ENCODE measurements at regions not wholly inside any gene's neighbourhood (a gene's known extent, or its start where the extent isn't known, plus 50 kb on each side); places are given as distances from the start of the nearest gene placed in this dataset.

DNA sequence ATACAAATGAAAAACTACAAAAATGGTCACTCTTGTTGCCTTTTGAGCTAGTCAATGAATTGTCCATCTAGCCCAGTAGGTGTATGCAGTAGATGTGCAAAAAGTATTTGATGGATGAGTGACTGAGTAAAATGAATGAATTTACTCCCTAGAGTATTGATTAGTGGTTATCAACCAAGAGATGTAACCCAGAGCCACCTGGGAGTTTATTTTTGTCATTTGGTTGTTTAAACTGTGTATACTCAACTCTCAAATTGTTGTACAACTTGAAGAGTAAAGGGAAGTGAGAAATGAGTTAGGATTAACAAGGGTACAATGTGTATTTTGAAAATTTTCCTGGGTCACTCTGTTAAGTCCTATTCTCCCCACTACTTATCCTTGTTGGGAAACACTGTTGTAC, 124.1 kb upstream of the TMCO5A start:
- TF ChIP-seq, protein P1, sequence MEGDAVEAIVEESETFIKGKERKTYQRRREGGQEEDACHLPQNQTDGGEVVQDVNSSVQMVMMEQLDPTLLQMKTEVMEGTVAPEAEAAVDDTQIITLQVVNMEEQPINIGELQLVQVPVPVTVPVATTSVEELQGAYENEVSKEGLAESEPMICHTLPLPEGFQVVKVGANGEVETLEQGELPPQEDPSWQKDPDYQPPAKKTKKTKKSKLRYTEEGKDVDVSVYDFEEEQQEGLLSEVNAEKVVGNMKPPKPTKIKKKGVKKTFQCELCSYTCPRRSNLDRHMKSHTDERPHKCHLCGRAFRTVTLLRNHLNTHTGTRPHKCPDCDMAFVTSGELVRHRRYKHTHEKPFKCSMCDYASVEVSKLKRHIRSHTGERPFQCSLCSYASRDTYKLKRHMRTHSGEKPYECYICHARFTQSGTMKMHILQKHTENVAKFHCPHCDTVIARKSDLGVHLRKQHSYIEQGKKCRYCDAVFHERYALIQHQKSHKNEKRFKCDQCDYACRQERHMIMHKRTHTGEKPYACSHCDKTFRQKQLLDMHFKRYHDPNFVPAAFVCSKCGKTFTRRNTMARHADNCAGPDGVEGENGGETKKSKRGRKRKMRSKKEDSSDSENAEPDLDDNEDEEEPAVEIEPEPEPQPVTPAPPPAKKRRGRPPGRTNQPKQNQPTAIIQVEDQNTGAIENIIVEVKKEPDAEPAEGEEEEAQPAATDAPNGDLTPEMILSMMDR (IDR thresholded peaks at IDR 0.05; ENCODE audit: insufficient read depth, low read length, missing control alignments), result no peak
- POLR2A ChIA-PET, result no interaction called here
- no peak for DNase-seq (ENCODE audit: low read depth, low spot score)
- no peak overlapping the region for H3K4me3 ChIP-seq (ENCODE audit: low read depth, low read length)
- CTCF ChIA-PET, result interaction anchor here (1.0 kb wide), 1 partner anchor 10 kb away, joined by 3 read pairs; no protein-coding TSS in a partner anchor

DNA sequence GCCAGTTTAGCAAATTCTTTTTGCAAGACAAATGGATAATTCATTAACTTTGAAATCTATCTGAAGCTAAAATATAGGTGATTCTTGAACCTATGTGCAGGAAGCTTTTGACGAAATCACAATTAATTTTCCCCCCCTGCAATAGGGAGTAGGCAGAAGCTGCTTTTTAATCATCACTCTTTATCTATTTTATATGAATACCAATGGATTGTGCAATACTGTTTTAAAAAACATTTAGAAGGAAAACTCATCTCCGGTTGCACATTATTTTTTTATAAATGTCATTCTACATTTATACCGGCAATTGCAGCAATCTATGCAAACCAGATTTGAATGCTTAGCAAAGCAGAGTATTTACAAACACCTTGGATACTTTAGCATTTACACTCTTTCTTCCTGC, 121.1 kb upstream of the TMCO5A start:
- no peak for DNase-seq (ENCODE audit: low read depth, low spot score)
- CTCF ChIA-PET, result no interaction called here
- TF ChIP-seq, protein P1 (IDR thresholded peaks at IDR 0.05; ENCODE audit: insufficient read depth, low read length, missing control alignments), result no peak

DNA sequence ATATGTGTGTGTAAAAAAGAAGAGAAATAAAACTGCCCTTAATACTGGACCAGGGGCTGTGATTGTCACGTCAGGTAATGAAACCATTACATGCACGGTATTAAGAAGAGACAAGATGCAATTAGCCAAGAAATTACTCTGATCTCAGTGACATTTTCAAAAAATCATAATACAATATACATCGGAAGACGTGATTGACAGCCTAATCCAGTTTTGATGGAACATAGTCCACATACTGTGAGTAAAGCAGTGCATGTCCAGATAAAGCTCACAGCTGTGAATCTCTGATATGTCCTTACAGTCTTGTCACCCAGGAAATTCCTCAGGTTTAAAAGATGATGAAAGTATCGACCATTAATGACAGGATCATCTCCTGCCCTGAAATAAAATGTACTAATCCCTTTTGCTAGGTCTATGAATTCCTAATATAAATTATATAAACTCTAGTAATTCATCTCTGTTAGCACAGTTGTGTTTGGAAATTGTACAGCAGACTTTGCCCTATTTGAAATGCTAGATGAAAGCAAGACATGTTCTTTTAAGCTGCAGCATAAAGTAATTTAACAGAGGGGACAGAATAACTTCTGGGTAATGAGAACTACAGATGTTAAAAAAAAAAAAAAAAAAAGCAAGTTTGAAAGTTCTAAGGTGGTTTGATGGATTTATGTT, 119.5 kb upstream of the TMCO5A start:
- no peak overlapping the region for H3K4me3 ChIP-seq (ENCODE audit: low read depth, low read length)
- ChIA-PET POLR2A (no interaction called here), CTCF (no interaction called here)
- TF ChIP-seq, protein P1 (IDR thresholded peaks at IDR 0.05; ENCODE audit: insufficient read depth, low read length, missing control alignments), result no peak
- no peak for DNase-seq (ENCODE audit: low read depth, low spot score)

More for the DNA sequence above, 121.1 kb upstream of the TMCO5A start:
- POLR2A ChIA-PET, result no interaction called here
- no peak overlapping the region for H3K4me3 ChIP-seq (ENCODE audit: low read depth, low read length)

DNA sequence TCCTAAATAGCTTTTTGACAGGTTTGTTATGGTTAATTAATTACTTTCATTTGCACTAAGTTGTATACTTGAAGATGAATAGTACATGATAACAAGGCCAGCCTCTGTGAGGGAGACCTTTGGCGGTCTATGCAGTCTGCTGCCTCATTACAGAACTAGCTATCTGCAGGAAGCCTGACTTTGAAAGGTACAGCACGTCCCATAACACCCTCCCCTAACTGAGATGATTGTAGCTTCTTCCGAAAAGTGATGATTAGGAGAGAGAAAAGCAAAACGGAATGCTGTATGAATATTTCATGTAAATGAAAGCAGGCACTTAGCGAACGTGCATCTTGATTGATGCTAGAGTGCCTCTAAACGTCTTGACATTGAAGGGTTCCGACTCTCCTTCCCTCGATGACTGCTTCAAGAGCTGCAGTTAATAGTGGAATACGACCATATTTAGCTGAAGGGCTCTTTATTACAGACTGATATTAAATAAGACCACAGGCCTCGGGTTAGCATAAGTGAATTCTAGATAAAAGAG, 116.2 kb upstream of the TMCO5A start:
- CTCF ChIA-PET, result interaction anchor here (1.2 kb wide), 1 partner anchor 63 kb away, joined by 3 read pairs; no protein-coding TSS in a partner anchor
- H3K4me3 ChIP-seq (ENCODE audit: low read depth, low read length), result no peak overlapping the region
- POLR2A ChIA-PET, result no interaction called here
- no peak for DNase-seq (ENCODE audit: low read depth, low spot score)
- TF ChIP-seq, protein P1 (IDR thresholded peaks at IDR 0.05; ENCODE audit: insufficient read depth, low read length, missing control alignments), result no peak

DNA sequence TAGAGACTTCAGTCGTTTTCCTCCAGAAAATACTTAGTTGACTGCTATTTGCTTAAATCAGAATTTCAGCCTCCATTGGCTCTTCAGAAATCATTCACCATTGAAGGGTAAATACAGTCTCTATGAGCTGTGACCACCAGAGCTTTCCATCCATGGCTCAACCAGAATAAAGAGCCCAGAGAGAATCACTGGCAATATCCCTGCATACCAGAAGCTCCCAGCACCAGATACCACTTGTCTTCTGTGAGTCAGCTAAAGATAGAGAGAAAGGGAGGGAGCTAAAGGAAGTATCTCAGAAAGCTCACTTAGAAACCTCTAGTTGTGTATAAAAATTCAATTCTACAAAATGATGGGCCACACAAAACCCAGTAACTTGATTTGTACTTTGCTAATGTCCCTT, 115.2 kb upstream of the TMCO5A start:
- CTCF ChIA-PET, result no interaction called here
- DNase-seq (ENCODE audit: low read depth, low spot score), result no peak
- TF ChIP-seq, protein P1 (IDR thresholded peaks at IDR 0.05; ENCODE audit: insufficient read depth, low read length, missing control alignments), result no peak
- POLR2A ChIA-PET, result no interaction called here
- H3K4me3 ChIP-seq (ENCODE audit: low read depth, low read length), result no peak overlapping the region

DNA sequence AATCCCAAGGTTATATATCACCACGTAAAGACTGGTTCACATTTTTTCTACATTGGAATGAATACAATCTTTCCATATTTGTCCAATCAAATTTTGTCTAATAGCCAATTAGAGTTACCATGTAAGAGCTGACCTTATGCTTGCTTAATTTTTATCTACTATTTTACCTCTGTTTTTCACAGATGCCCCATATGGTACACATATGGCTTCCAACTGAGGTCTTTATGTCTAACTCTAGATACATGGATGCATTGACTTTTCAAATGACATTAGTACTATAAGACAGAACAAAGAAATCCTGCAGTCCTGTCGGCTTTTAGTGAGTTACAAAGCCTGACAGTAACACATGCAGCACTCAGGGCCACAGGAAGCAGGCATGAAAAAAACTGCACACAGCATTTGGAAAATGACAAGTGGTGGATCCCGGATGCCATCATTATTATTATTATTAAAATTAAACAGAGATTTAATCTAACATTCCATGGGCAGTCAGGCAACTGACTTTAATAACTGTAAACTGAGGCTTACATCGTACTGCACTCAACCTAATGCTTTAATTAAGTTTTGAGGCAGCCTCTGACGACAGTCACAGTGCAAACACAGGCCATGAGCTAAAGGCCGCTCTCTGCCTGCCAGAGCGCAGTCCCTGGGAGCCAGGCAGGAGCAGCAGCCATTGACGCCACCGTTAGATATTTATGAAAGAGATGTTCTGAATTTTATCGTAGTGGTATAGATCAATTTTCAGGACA, 113.9 kb upstream of the TMCO5A start:
- TF ChIP-seq, protein P1 (IDR thresholded peaks at IDR 0.05; ENCODE audit: insufficient read depth, low read length, missing control alignments), result no peak
- POLR2A ChIA-PET, result no interaction called here
- DNase-seq (ENCODE audit: low read depth, low spot score), result no peak
- no peak overlapping the region for H3K4me3 ChIP-seq (ENCODE audit: low read depth, low read length)
- CTCF ChIA-PET, result no interaction called here

All from AG04449 (cell line).